Embryonic facial prominence (tissue), 1 donor: ENCODE measurements at regions not wholly inside any gene's neighbourhood (a gene's known extent, or its start where the extent isn't known, plus 50 kb on each side); places are given as distances from the start of the nearest gene placed in this dataset.

ENCODE experiments used
- DNase-seq: peaks from one replicate; pipeline ENCODE4 v3.0.0-alpha.2; 2016; ENCODE audit errors: extremely low spot score

GRCh38 chr17:77898521-77899434 is 59.7 kb upstream of the TNRC6C start:
- no peak for DNase-seq

DNA sequence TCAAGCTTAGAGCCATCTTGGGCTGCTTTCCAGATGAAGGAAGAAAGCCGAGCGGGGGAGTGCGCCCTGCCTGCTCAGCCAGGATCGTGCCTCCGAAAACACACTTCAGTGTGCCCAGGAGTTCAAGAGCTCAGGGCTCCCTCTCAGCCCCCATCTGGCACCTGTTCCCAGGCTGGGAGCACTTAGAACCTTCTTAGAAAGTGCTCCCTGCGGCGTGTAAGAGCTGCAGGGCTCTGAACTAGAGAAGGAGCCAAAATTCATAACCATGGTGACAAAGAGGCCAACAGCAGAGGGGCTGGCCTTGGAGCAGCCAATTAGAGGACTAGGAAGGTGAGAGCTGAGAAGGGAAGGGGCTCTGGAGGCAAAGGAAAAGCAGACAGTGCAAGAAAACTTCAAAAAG is 59.0 kb upstream of the TNRC6C start:
- no peak for DNase-seq

DNA sequence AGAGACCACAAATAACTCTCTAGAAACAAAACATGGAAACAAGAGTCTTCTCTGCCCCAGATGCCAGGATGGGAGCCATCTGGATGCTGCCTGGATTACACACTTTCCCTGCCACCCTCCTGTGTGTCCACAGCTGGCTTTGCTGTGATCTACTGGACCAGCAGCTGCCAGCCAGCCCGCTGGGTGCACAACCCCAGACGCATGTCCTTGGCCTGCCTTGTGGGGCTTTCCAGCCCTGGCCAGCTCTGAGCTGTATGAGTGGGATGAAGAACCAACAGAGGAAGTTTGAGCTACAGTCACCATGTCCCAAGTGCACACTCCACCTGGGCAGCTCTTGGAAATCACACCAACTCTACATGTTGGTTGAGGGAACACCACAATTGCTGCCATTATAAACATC is 57.0 kb upstream of the TNRC6C start:
- no peak for DNase-seq

DNA sequence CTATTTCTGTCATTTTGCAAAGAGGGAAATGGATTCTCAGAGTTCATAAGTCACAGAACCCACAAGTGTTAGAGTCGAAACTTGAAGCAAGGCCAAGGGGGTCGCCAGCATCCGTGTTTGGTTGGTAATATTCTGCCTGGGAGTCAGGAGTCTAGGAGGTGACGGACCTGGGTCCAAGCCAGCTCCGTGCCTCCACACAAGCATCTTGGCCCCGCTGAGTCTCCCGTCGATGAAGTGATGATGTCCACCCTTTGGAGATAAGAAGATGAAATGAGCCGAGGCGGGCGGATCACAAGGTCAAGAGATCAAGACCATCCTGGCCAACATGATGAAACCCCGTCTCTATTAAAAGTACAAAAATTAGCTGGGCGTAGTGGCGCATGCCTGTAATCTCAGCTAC is 53.2 kb upstream of the TNRC6C start:
- no peak for DNase-seq

DNA sequence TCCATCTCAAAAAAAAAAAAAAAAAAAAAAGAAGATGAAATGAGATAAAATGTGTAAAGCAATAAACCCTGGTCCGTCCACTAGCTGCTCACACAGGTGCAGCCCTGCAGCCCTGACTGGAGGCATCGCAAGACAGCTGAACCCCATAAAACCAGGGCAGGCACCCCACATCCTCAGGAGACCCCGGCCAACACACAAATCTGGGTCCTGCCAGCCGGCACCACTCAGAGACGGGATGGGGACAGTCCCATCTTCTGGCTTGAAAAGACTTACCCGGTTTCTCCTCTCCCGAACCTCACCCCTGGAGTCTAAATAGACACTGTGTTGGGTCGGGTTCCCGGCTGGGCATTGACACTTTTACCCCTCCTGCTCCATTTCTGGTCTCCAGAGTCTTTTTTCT is 52.7 kb upstream of the TNRC6C start:
- no peak for DNase-seq

DNA sequence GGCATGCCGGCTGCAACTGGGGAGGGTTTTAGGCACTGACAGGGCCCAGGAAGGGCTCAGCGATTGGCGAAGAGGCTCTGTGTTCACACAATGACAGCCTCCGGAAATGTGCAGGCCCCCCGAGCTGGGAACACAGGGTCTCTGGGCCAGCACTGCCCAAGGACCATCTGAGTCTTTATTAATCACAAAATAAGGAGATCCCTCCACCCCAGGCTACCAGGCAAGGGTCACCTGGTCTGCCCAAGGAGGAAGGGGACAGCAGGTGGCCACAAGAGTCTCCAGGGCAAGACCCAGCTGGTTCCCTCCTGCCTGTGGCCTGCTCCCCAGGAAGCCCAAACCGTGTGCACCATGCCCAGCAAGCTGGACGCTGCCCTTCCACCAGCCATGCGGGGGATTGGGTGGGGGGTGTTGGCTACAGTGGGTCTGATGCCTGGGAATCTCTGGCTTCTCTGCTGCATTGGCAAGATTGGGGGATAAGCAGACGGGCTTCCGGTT is 52.1 kb upstream of the TNRC6C start:
- no peak for DNase-seq

DNA sequence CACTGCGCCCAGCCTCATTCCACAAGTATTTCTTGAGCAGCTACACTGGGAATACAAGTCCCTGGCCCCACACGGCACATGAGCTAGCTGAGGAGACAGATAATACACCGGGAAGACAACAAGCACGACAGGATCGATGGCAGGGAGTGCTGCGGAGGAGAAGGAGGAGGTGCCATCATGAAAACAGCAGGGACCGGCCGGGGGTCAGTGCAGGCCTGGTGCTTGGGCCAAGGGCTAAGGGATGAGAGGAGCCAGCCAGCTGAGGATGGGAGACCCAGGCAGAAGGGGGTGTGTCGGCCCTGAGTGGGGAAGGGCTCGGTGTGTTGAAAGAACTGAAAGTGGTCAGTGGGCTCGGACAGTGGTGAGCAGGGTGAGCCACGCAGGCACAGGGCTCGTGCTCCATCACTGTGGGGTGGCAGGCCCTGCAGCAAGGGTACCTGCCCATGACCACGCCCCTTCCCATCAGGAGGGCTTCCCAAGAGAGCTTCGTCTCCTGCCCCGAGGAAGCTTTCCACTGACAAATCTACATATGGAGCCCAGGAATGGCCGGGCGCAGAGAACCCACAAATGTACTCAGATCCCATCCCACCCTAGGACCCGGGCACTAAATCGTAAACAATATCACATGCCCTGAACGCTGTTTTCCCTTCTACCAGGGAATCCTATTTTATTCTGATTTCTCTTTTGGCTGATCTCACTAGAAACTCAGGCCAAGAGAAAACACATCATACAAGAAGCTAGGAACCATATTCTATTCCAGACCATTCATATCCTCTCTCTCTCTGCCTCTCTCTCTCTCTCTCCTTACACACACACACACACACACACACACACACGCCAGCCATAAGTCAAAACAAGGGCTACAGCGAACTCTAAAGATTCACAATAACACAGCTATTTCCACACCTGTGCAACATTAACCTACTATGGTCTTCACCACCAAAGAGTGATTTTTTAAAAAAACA is 50.7 kb upstream of the TNRC6C start:
- no peak for DNase-seq

DNA sequence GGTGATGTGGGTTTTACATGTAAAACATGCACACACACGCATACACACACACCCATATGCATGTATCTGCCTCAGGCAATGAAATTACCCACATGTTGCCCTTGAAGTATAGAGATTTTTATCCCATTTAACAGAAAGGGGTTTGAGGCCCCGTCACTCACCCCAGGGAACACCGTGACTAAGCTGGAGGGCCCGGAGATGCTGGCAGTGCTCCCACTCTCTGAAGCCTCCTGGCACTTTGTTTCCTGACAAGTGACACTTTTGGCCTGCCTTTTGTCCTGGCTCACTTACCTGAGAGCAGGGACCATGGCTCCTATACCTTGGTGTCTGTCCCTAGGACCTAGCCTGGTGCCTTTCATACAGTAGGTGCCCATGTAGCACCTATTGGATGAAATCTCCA is 50.0 kb upstream of the TNRC6C start:
- DNase-seq = no peak
